ENCODE measurements at regions not wholly inside any gene's neighbourhood (a gene's known extent, or its start where the extent isn't known, plus 50 kb on each side); places are given as distances from the start of the nearest gene placed in this dataset.

- DNase-seq: no peak
Measured at GRCh38 chr11:79570104-79570503, 129.3 kb upstream of the TENM4 start.

- no peak for DNase-seq
Measured at GRCh38 chr11:79564288-79564925, 123.6 kb upstream of the TENM4 start.

- no peak for DNase-seq
Measured at GRCh38 chr11:79561496-79561895, 120.7 kb upstream of the TENM4 start.

GRCh38 chr11:79550809-79551208 is 110.0 kb upstream of the TENM4 start:
- no peak for DNase-seq

GRCh38 chr11:79547256-79547655 is 106.4 kb upstream of the TENM4 start:
- no peak for DNase-seq

GRCh38 chr11:79546351-79546750 is 105.5 kb upstream of the TENM4 start:
- DNase-seq: no peak

- DNase-seq: no peak
Measured at GRCh38 chr11:79544361-79544760, 103.5 kb upstream of the TENM4 start.

GRCh38 chr11:79543101-79543500 is 102.3 kb upstream of the TENM4 start:
- no peak for DNase-seq

- DNase-seq: no peak
Measured at GRCh38 chr11:79541466-79541865, 100.6 kb upstream of the TENM4 start.

- no peak for DNase-seq
Measured at GRCh38 chr11:79538775-79539174, 97.9 kb upstream of the TENM4 start.

GRCh38 chr11:79536155-79536917 is 95.5 kb upstream of the TENM4 start:
- no peak for DNase-seq

- no peak for DNase-seq
Measured at GRCh38 chr11:79535606-79536005, 94.8 kb upstream of the TENM4 start.

- no peak for DNase-seq
Measured at GRCh38 chr11:79525257-79525656, 84.4 kb upstream of the TENM4 start.

- DNase-seq: no peak
Measured at GRCh38 chr11:79522626-79523025, 81.8 kb upstream of the TENM4 start.

- no peak for DNase-seq
Measured at GRCh38 chr11:79520086-79520485, 79.3 kb upstream of the TENM4 start.

GRCh38 chr11:79515781-79516180 is 75.0 kb upstream of the TENM4 start:
- DNase-seq: no peak

GRCh38 chr11:79514695-79515094 is 73.9 kb upstream of the TENM4 start:
- DNase-seq: no peak

- DNase-seq: no peak
Measured at GRCh38 chr11:79514290-79514689, 73.5 kb upstream of the TENM4 start.

- DNase-seq: no peak
Measured at GRCh38 chr11:79512706-79513469, 72.1 kb upstream of the TENM4 start.

- DNase-seq: no peak
Measured at GRCh38 chr11:79510960-79511359, 70.1 kb upstream of the TENM4 start.

GRCh38 chr11:79508461-79508860 is 67.6 kb upstream of the TENM4 start:
- DNase-seq: no peak

- no peak for DNase-seq
Measured at GRCh38 chr11:79507706-79508105, 66.9 kb upstream of the TENM4 start.

- DNase-seq: no peak
Measured at GRCh38 chr11:79506734-79507344, 66.0 kb upstream of the TENM4 start.

GRCh38 chr11:79506124-79506523 is 65.3 kb upstream of the TENM4 start:
- no peak for DNase-seq

All from NCI-H524 treated with DMSO at 0.1 percent for 48 hours (cell line).